ENCODE measurements at regions not wholly inside any gene's neighbourhood (a gene's known extent, or its start where the extent isn't known, plus 50 kb on each side); places are given as distances from the start of the nearest gene placed in this dataset.

GRCh38 chr15:70483513-70483912 lies 279.8 kb downstream of the UACA start:
- no peak for DNase-seq (ENCODE audit: low read depth)
- no peak overlapping the region for H3K4me3 ChIP-seq (ENCODE audit: low read depth, low read length)
- TF ChIP-seq CTCF (conservative IDR thresholded peaks at IDR 0.05; ENCODE audit: low read depth, low read length): no peak

- H3K4me3 ChIP-seq (ENCODE audit: low read depth, low read length): no peak overlapping the region
- no peak for DNase-seq (ENCODE audit: low read depth)
- no peak for TF ChIP-seq CTCF (conservative IDR thresholded peaks at IDR 0.05; ENCODE audit: low read depth, low read length)
Observed at GRCh38 chr15:70480196-70480856, 283.0 kb downstream of the UACA start.

DNA sequence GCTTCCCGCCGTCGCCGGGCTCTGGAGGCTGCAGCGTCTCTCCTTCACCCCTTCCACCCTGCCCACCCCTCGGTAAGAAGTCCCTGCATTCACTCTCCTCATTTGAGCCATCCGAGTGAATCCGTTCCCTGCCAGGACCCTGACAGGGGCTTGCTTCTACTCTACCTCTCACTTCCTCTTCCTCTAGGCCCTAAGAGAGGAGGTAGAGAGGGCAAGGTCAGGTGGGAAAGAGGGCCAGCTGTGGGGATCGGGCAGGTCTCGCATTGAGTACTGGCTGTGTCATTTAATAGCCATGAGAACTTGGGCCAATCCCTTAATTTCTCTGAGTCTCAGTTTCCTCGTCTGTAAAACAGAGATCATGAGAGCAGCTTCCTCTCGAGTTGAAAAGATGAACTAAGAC lies 283.6 kb downstream of the UACA start:
- H3K4me3 ChIP-seq (ENCODE audit: low read depth, low read length): no peak overlapping the region
- no peak for DNase-seq (ENCODE audit: low read depth)
- no peak for TF ChIP-seq CTCF (conservative IDR thresholded peaks at IDR 0.05; ENCODE audit: low read depth, low read length)

GRCh38 chr15:70479056-70479455 lies 284.3 kb downstream of the UACA start:
- H3K4me3 ChIP-seq (ENCODE audit: low read depth, low read length): no peak overlapping the region
- no peak for DNase-seq (ENCODE audit: low read depth)
- TF ChIP-seq CTCF (conservative IDR thresholded peaks at IDR 0.05; ENCODE audit: low read depth, low read length): no peak

DNA sequence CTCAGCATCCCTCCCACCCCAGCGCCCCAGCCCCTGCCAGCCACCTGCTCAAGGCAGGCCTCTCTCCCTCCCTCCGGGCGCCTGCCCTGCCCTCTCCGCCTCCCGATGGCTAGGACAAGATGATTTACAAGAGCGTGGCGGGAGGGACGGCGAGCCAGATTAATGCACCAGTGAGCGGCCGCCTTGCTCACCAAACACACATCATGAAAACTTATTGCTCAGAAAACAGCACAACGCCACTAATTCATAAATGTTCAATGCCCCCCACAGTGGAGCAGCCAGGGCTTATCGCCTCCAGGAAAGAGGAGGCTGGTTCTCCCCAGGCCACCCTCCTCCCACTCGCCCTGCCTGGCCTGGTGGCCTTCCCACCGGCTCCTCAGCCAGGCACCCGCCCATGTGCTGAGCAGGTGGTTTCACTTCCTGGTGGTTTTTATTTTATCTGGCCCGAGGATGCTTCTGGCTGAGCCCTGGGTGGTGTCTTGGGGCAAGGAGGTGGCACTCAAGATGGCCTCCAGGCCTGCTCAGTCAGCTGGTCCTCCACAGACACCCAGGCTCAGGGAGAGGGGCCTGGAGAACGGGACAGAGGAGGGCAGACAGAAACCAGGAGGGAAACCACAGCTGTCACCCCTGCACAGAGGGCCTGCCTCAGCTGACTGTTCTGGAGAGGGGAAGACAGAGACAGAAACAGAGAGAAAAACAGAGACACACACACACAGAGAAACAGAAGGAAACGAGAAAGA lies 284.9 kb downstream of the UACA start:
- H3K4me3 ChIP-seq (ENCODE audit: low read depth, low read length): no peak overlapping the region
- no peak for DNase-seq (ENCODE audit: low read depth)
- TF ChIP-seq CTCF (conservative IDR thresholded peaks at IDR 0.05; ENCODE audit: low read depth, low read length): no peak

GRCh38 chr15:70477750-70478250 lies 285.6 kb downstream of the UACA start:
- DNase-seq (ENCODE audit: low read depth): no peak
- no peak for TF ChIP-seq CTCF (conservative IDR thresholded peaks at IDR 0.05; ENCODE audit: low read depth, low read length)

More at GRCh38 chr15:70477750-70478250, 285.6 kb downstream of the UACA start:
- H3K4me3 ChIP-seq (ENCODE audit: low read depth, low read length): no peak overlapping the region
